Astrocyte of the cerebellum (primary cell): ENCODE measurements at regions not wholly inside any gene's neighbourhood (a gene's known extent, or its start where the extent isn't known, plus 50 kb on each side); places are given as distances from the start of the nearest gene placed in this dataset.

ENCODE experiments used
- DNase-seq: peaks from one replicate; pipeline ENCODE4 v3.0.0-alpha.2; 2011; ENCODE audit warnings: low read depth
- H3K4me3 ChIP-seq: 2 replicates; pipeline ENCODE4 v1.5.1; 2011; ENCODE audit warnings: mild to moderate bottlenecking, low read depth, low read length, moderate library complexity
- CTCF ChIP-seq: IDR thresholded peaks from 2 replicates; pipeline ENCODE4 v1.5.1; 2012; ENCODE audit warnings: low read length, low read depth, moderate library complexity, mild to moderate bottlenecking; ENCODE audit errors: missing control alignments
- in situ Hi-C: cut with HindIII; loops from 2 replicates; pipeline ENCODE4 v1.10.0; 2017; ENCODE audit warnings: low sequenced_read_pairs

- no peak for DNase-seq
- in situ Hi-C loops, result no loop called here
Observed at GRCh38 chr4:138085736-138086305, 156.3 kb downstream of the SLC7A11 start.

GRCh38 chr4:138078751-138079520 is 163.2 kb downstream of the SLC7A11 start:
- no peak for DNase-seq
- TF ChIP-seq CTCF, result no peak
- H3K4me3 ChIP-seq, result no peak overlapping the region
- in situ Hi-C loops, result no loop called here

More at GRCh38 chr4:138085736-138086305, 156.3 kb downstream of the SLC7A11 start:
- H3K4me3 ChIP-seq, result no peak overlapping the region
- no peak for TF ChIP-seq CTCF

GRCh38 chr4:138078253-138078652 is 163.9 kb downstream of the SLC7A11 start:
- no peak for TF ChIP-seq CTCF
- no peak overlapping the region for H3K4me3 ChIP-seq
- in situ Hi-C loops, result no loop called here
- DNase-seq, result no peak

- no peak overlapping the region for H3K4me3 ChIP-seq
- DNase-seq, result no peak
- in situ Hi-C loops, result no loop called here
- TF ChIP-seq CTCF, result no peak
Observed at GRCh38 chr4:138076561-138076960, 165.6 kb downstream of the SLC7A11 start.

- in situ Hi-C loops, result no loop called here
- no peak for DNase-seq
- no peak overlapping the region for H3K4me3 ChIP-seq
- TF ChIP-seq CTCF, result no peak
Observed at GRCh38 chr4:138070816-138071215, 171.3 kb downstream of the SLC7A11 start.

- DNase-seq, result no peak
- TF ChIP-seq CTCF, result no peak
- in situ Hi-C loops, result no loop called here
- no peak overlapping the region for H3K4me3 ChIP-seq
Observed at GRCh38 chr4:138063581-138063980, 178.6 kb downstream of the SLC7A11 start.
